Activated CD8-positive, alpha-beta T cell treated with anti-CD3 and anti-CD28 coated beads, Interleukin-2, amount 10 ng/mL, durations not matched to agents 7 days and 5 days (primary cell): ENCODE measurements at regions not wholly inside any gene's neighbourhood (a gene's known extent, or its start where the extent isn't known, plus 50 kb on each side); places are given as distances from the start of the nearest gene placed in this dataset.

Experiments used
- ATAC-seq: fragments of 150-1000 bp; cut with Tn5 transposase; one replicate; pipeline ENCODE4 v1.10.0; 2021; ENCODE audit warnings: moderate library complexity
- CTCF ChIA-PET: fragments of 350-600 bp; sonication (Branson Sonifier 250); formaldehyde crosslinking; loops from one replicate; lab custom pipeline; 2021; ENCODE audit warnings: antibody characterized with exemption; lab: Charles Lee
- POLR2A ChIA-PET: fragments of 350-600 bp; sonication (Branson Sonifier 250); formaldehyde crosslinking; loops from one replicate; lab custom pipeline; 2021; ENCODE audit warnings: antibody characterized with exemption; lab: Charles Lee
- DNase-seq: peaks from one replicate; pipeline ENCODE4 v3.0.0-alpha.2; 2020
- H3K27ac Mint-ChIP-seq: one replicate; pipeline ENCODE4 v1.8.0; 2021; ENCODE audit warnings: mild to moderate bottlenecking, mixed read lengths
- H3K27me3 Mint-ChIP-seq: one replicate; pipeline ENCODE4 v1.8.0; 2021; ENCODE audit warnings: low read depth, mixed read lengths
- H3K36me3 Mint-ChIP-seq: one replicate; pipeline ENCODE4 v1.8.0; 2021; ENCODE audit warnings: low read depth, mixed read lengths
- H3K4me1 Mint-ChIP-seq: one replicate; pipeline ENCODE4 v1.8.0; 2021; ENCODE audit warnings: low read depth, mixed read lengths
- H3K4me3 Mint-ChIP-seq: one replicate; pipeline ENCODE4 v1.8.0; 2021; ENCODE audit warnings: mild to moderate bottlenecking, mixed read lengths
- H3K9me3 Mint-ChIP-seq: one replicate; pipeline ENCODE4 v1.8.0; 2022; ENCODE audit warnings: mixed read lengths; ENCODE audit not compliant: insufficient read depth

- ChIA-PET POLR2A (no interaction called here), CTCF (no interaction called here)
- no peak overlapping the region for H3K4me3 Mint-ChIP-seq
- H3K27me3 Mint-ChIP-seq, result no peaks in the 10 kb centered on the region
- no peak for DNase-seq
- no peaks in the 10 kb centered on the region for H3K9me3 Mint-ChIP-seq
- no peaks in the 10 kb centered on the region for H3K4me1 Mint-ChIP-seq
- H3K36me3 Mint-ChIP-seq, result no peaks in the 10 kb centered on the region
- no peak overlapping the region for H3K27ac Mint-ChIP-seq
- ATAC-seq, result no peak
Observed at GRCh38 chr3:31179768-31180167, 285.3 kb upstream of the GADL1 start.

- Mint-ChIP-seq H3K36me3 (no peaks in the 10 kb centered on the region), H3K9me3 (no peaks in the 10 kb centered on the region), H3K27me3 (no peaks in the 10 kb centered on the region), H3K4me3 (no peak overlapping the region), H3K4me1 (no peaks in the 10 kb centered on the region), H3K27ac (no peak overlapping the region)
- ChIA-PET POLR2A (no interaction called here), CTCF (no interaction called here)
- ATAC-seq, result no peak
- DNase-seq, result no peak
Observed at GRCh38 chr3:31180274-31180673, 285.8 kb upstream of the GADL1 start.

- no peaks in the 10 kb centered on the region for H3K27me3 Mint-ChIP-seq
- no peaks in the 10 kb centered on the region for H3K4me1 Mint-ChIP-seq
- ChIA-PET CTCF (no interaction called here), POLR2A (no interaction called here)
- H3K4me3 Mint-ChIP-seq, result no peak overlapping the region
- H3K27ac Mint-ChIP-seq, result no peak overlapping the region
- H3K9me3 Mint-ChIP-seq, result no peaks in the 10 kb centered on the region
- ATAC-seq, result no peak
- no peaks in the 10 kb centered on the region for H3K36me3 Mint-ChIP-seq
- no peak for DNase-seq
Observed at GRCh38 chr3:31181661-31182060, 287.2 kb upstream of the GADL1 start.

- no peak overlapping the region for H3K4me3 Mint-ChIP-seq
- POLR2A ChIA-PET, result interaction anchor here (0.6 kb wide), 1 partner anchor 1284 kb away, joined by 3 read pairs; no protein-coding TSS in a partner anchor
- no peak overlapping the region for H3K27ac Mint-ChIP-seq
- H3K4me1 Mint-ChIP-seq, result no peaks in the 10 kb centered on the region
- no peaks in the 10 kb centered on the region for H3K36me3 Mint-ChIP-seq
- no peak for DNase-seq
- no peak for ATAC-seq
- no peaks in the 10 kb centered on the region for H3K27me3 Mint-ChIP-seq
- no peaks in the 10 kb centered on the region for H3K9me3 Mint-ChIP-seq
- CTCF ChIA-PET, result no interaction called here
Observed at GRCh38 chr3:31182661-31183060, 288.2 kb upstream of the GADL1 start.

GRCh38 chr3:31184261-31185061 lies 290.0 kb upstream of the GADL1 start:
- Mint-ChIP-seq H3K4me1 (no peaks in the 10 kb centered on the region), H3K27me3 (no peaks in the 10 kb centered on the region), H3K27ac (no peak overlapping the region), H3K9me3 (no peaks in the 10 kb centered on the region), H3K36me3 (no peaks in the 10 kb centered on the region), H3K4me3 (no peak overlapping the region)
- ChIA-PET POLR2A (no interaction called here), CTCF (no interaction called here)
- ATAC-seq (no peak), DNase-seq (no peak)

GRCh38 chr3:31185062-31185357 lies 290.5 kb upstream of the GADL1 start:
- ATAC-seq (no peak), DNase-seq (no peak)
- ChIA-PET POLR2A (no interaction called here), CTCF (no interaction called here)
- no peak overlapping the region for H3K27ac Mint-ChIP-seq
- no peaks in the 10 kb centered on the region for H3K36me3 Mint-ChIP-seq
- H3K27me3 Mint-ChIP-seq, result no peaks in the 10 kb centered on the region
- no peaks in the 10 kb centered on the region for H3K4me1 Mint-ChIP-seq
- H3K9me3 Mint-ChIP-seq, result no peaks in the 10 kb centered on the region
- H3K4me3 Mint-ChIP-seq, result no peak overlapping the region

DNA sequence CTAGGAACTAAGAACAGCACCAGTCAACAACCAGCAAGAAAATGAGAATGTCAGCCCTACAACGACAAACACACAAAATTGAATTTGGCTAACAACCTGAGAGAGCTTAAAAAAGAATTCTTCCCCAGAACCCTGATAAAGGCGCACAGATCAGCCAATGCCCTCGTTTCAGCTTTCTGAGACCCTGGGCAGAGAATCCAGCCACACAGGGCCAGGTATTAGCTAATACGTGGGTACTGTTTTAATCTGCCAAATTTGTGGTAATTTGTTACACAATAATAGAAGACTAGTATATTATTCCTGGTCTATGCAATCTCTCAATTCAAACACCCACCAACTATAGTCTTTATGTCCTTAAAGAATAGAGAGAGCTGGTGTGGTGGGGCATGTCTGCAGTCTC lies 291.6 kb upstream of the GADL1 start:
- H3K4me1 Mint-ChIP-seq, result no peaks in the 10 kb centered on the region
- no peaks in the 10 kb centered on the region for H3K9me3 Mint-ChIP-seq
- DNase-seq, result no peak
- no peak for ATAC-seq
- H3K36me3 Mint-ChIP-seq, result no peaks in the 10 kb centered on the region
- no peak overlapping the region for H3K4me3 Mint-ChIP-seq
- ChIA-PET CTCF (no interaction called here), POLR2A (no interaction called here)
- H3K27me3 Mint-ChIP-seq, result no peaks in the 10 kb centered on the region
- H3K27ac Mint-ChIP-seq, result no peak overlapping the region

GRCh38 chr3:31187380-31187779 lies 292.9 kb upstream of the GADL1 start:
- H3K9me3 Mint-ChIP-seq, result no peaks in the 10 kb centered on the region
- ATAC-seq (no peak), DNase-seq (no peak)
- H3K4me1 Mint-ChIP-seq, result no peaks in the 10 kb centered on the region
- H3K4me3 Mint-ChIP-seq, result no peak overlapping the region
- no peaks in the 10 kb centered on the region for H3K36me3 Mint-ChIP-seq
- CTCF ChIA-PET, result no interaction called here
- POLR2A ChIA-PET, result no interaction called here
- H3K27ac Mint-ChIP-seq, result no peak overlapping the region
- H3K27me3 Mint-ChIP-seq, result no peaks in the 10 kb centered on the region

DNA sequence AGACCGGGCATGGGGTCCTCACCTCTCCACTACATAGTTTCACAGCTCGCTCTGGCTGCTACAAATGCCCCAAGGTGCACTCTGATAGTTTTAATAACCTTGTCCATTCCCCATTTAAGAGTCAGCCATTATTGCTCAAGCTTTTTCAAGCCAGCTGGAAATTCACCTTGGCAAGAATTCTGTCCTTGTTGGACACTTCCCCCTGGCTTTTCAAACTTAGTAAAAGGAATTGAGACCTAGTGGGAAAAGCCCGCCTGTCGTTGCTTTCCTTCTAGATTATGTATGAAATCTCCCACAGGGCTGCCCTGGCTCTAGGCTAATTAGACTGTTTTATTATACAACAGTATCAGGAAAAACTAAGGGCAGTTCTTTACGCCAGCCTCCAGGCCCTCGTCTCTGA lies 293.7 kb upstream of the GADL1 start:
- no peak overlapping the region for H3K4me3 Mint-ChIP-seq
- no peaks in the 10 kb centered on the region for H3K27me3 Mint-ChIP-seq
- H3K9me3 Mint-ChIP-seq, result no peaks in the 10 kb centered on the region

DNA sequence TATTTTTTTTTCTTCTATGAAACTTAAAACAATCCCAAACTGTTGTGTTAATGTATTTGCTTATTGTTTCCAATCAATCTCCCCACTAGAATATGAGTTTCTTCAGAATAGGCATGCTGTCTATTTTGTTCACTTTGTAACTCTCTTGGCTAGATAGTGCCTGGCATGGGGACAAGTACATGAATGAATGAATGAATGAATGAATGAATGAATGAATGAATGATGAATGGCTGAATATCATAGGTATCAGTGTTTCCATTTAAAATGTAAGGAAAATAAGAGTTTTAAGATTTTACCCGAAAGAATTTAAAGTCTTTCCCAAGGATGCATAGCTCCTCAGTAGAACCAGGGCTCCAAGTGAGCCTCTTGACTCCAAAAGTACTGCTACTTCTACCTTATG lies 294.9 kb upstream of the GADL1 start:
- Mint-ChIP-seq H3K4me3 (no peak overlapping the region), H3K27ac (no peak overlapping the region), H3K4me1 (no peaks in the 10 kb centered on the region), H3K36me3 (no peaks in the 10 kb centered on the region), H3K9me3 (no peaks in the 10 kb centered on the region), H3K27me3 (no peaks in the 10 kb centered on the region)
- no peak for ATAC-seq
- CTCF ChIA-PET, result no interaction called here
- POLR2A ChIA-PET, result no interaction called here
- DNase-seq, result no peak

More for the DNA sequence above, 293.7 kb upstream of the GADL1 start:
- POLR2A ChIA-PET, result no interaction called here
- DNase-seq, result no peak
- no peaks in the 10 kb centered on the region for H3K4me1 Mint-ChIP-seq
- H3K36me3 Mint-ChIP-seq, result no peaks in the 10 kb centered on the region
- CTCF ChIA-PET, result no interaction called here
- H3K27ac Mint-ChIP-seq, result no peak overlapping the region
- ATAC-seq, result no peak

- Mint-ChIP-seq H3K36me3 (no peaks in the 10 kb centered on the region), H3K4me3 (no peak overlapping the region), H3K4me1 (no peaks in the 10 kb centered on the region), H3K27me3 (no peaks in the 10 kb centered on the region), H3K27ac (no peak overlapping the region), H3K9me3 (no peaks in the 10 kb centered on the region)
- DNase-seq, result no peak
- no peak for ATAC-seq
- CTCF ChIA-PET, result no interaction called here
- POLR2A ChIA-PET, result no interaction called here
Observed at GRCh38 chr3:31189971-31190370, 295.5 kb upstream of the GADL1 start.

DNA sequence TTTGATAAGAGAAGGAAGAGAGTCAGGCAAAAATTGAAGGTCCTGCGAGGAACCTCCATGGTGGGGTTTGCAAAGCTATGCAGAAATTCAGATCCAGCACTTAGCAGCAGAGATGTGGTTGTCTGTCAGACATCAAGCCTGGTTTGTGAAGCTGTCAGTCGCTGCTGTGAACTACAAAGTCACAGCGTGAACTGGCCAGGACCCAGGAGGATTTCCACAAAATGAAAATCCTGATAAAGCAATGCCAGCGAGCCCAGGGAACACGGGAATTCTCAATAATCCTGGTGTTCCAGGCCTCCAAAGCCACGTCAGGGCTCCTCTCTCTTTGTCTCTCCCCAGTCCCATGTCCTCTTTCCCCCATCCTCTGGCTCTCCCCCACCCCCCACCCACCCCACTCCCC lies 296.9 kb upstream of the GADL1 start:
- no peak for ATAC-seq
- no peak for DNase-seq
- H3K27ac Mint-ChIP-seq, result no peak overlapping the region
- H3K9me3 Mint-ChIP-seq, result no peaks in the 10 kb centered on the region
- CTCF ChIA-PET, result no interaction called here
- H3K27me3 Mint-ChIP-seq, result no peaks in the 10 kb centered on the region
- H3K36me3 Mint-ChIP-seq, result no peaks in the 10 kb centered on the region
- no peak overlapping the region for H3K4me3 Mint-ChIP-seq
- POLR2A ChIA-PET, result no interaction called here
- no peaks in the 10 kb centered on the region for H3K4me1 Mint-ChIP-seq

GRCh38 chr3:31193429-31193828 lies 299.0 kb upstream of the GADL1 start:
- ATAC-seq (no peak), DNase-seq (no peak)
- no peak overlapping the region for H3K4me3 Mint-ChIP-seq
- ChIA-PET POLR2A (no interaction called here), CTCF (no interaction called here)
- H3K36me3 Mint-ChIP-seq, result no peaks in the 10 kb centered on the region
- H3K4me1 Mint-ChIP-seq, result no peaks in the 10 kb centered on the region
- H3K27ac Mint-ChIP-seq, result no peak overlapping the region
- H3K9me3 Mint-ChIP-seq, result no peaks in the 10 kb centered on the region
- H3K27me3 Mint-ChIP-seq, result no peaks in the 10 kb centered on the region
